OCI-LY7 (cell line): ENCODE measurements at regions not wholly inside any gene's neighbourhood (a gene's known extent, or its start where the extent isn't known, plus 50 kb on each side); places are given as distances from the start of the nearest gene placed in this dataset.

Experiments used
- BruUV-seq: library from RNA; stranded (reverse); fragments of 400-500 nt; replicated peaks from 2 replicates; lab custom pipeline; 2021; lab: Mats Ljungman, UMichigan
- CTCF ChIA-PET: fragments of 300-600 bp; sonication (Branson Sonifier 250); formaldehyde crosslinking; loops from one replicate; lab custom pipeline; 2022; ENCODE audit warnings: antibody characterized with exemption; ENCODE audit not compliant: unreplicated experiment; lab: Charles Lee
- POLR2A ChIA-PET: fragments of 300-600 bp; sonication (Branson Sonifier 250); formaldehyde crosslinking; loops from one replicate; lab custom pipeline; 2022; ENCODE audit warnings: antibody characterized with exemption; lab: Charles Lee
- DNase-seq: peaks from one replicate; pipeline ENCODE4 v3.0.0-alpha.2; 2015; ENCODE audit warnings: low spot score
- H2AFZ ChIP-seq: fragments of 200-600 bp; sonication (generic), shearing (Covaris generic); 2 replicates; pipeline ENCODE4 v1.6.1; 2014; ENCODE audit warnings: mild to moderate bottlenecking, antibody characterized with exemption, low read length, moderate library complexity
- H3K27ac ChIP-seq: fragments of 200-600 bp; sonication (generic); 2 replicates; pipeline ENCODE4 v1.5.1; 2014; ENCODE audit warnings: mixed run types, low read depth, mild to moderate bottlenecking, moderate library complexity, low read length, inconsistent platforms; ENCODE audit not compliant: poor library complexity, severe bottlenecking
- H3K36me3 ChIP-seq: fragments of 200-600 bp; sonication (generic); 2 replicates; pipeline ENCODE4 v1.6.1; 2014; ENCODE audit warnings: mild to moderate bottlenecking, antibody characterized with exemption, low read length, moderate library complexity, mixed read lengths; ENCODE audit not compliant: insufficient read depth
- H3K4me1 ChIP-seq: fragments of 200-600 bp; sonication (generic); 2 replicates; pipeline ENCODE4 v1.5.1; 2014; ENCODE audit warnings: mild to moderate bottlenecking, low read length; ENCODE audit not compliant: insufficient read depth, poor library complexity, severe bottlenecking
- H3K4me2 ChIP-seq: fragments of 200-600 bp; sonication (generic); 2 replicates; pipeline ENCODE4 v1.6.1; 2014; ENCODE audit warnings: mild to moderate bottlenecking, low read length
- H3K4me3 ChIP-seq: fragments of 200-600 bp; sonication (generic); 2 replicates; pipeline ENCODE4 v1.5.1; 2014; ENCODE audit warnings: mild to moderate bottlenecking, low read depth, low read length; ENCODE audit not compliant: poor library complexity, severe bottlenecking
- H3K79me2 ChIP-seq: fragments of 200-600 bp; sonication (generic); 2 replicates; pipeline ENCODE4 v1.6.1; 2016; ENCODE audit warnings: low read depth, mild to moderate bottlenecking, low read length, moderate library complexity, mixed read lengths; ENCODE audit not compliant: insufficient read depth
- H3K9me2 ChIP-seq: fragments of 200-600 bp; sonication (generic); 2 replicates; pipeline ENCODE4 v1.6.1; 2016; ENCODE audit warnings: mild to moderate bottlenecking, low read length, mixed read lengths; ENCODE audit not compliant: insufficient read depth
- H3K9me3 ChIP-seq: fragments of 200-600 bp; sonication (generic); 2 replicates; pipeline ENCODE4 v1.6.1; 2014; ENCODE audit warnings: mild to moderate bottlenecking, mixed run types, low read length, mixed read lengths
- H4K20me1 ChIP-seq: fragments of 200-600 bp; sonication (generic); 2 replicates; pipeline ENCODE4 v1.6.1; 2014; ENCODE audit warnings: mild to moderate bottlenecking, antibody characterized with exemption, low read length, moderate library complexity, mixed read lengths; ENCODE audit not compliant: insufficient read depth
- CTCF ChIP-seq: fragments of 200-600 bp; sonication (generic); conservative IDR thresholded peaks from 2 replicates; pipeline ENCODE4 v1.5.1; 2014; ENCODE audit warnings: mild to moderate bottlenecking, antibody characterized with exemption, low read length, moderate library complexity, mixed read lengths
- EZH2phosphoT487 ChIP-seq: fragments of 200-600 bp; sonication (generic); IDR thresholded peaks from 2 replicates; pipeline ENCODE4 v1.6.1; 2018; ENCODE audit warnings: low read depth, borderline replicate concordance, mild to moderate bottlenecking, mixed run types, antibody characterized with exemption, low read length, moderate library complexity, mixed read lengths
- intact Hi-C: fragments of 100-400 bp; cut with micrococcal nuclease; formaldehyde crosslinking; loops from one replicate; pipeline ENCODE4 v1.10.0; 2022; ENCODE audit not compliant: unreplicated experiment

- H4K20me1 ChIP-seq, result no peaks in the 10 kb centered on the region
- DNase-seq, result no peak
- TF ChIP-seq EZH2phosphoT487 (no peak), CTCF (no peak)
- BruUV-seq, result no TSS peak
- H3K9me3 ChIP-seq, result no peaks in the 10 kb centered on the region
- no peak overlapping the region for H3K4me3 ChIP-seq
- intact Hi-C loops, result no loop called here
- POLR2A ChIA-PET, result interaction anchor here (0.7 to 1.6 kb wide), 6 partner anchors 9 to 281 kb away, joined by 3 to 6 read pairs (median 4); no protein-coding TSS in a partner anchor
- H3K36me3 ChIP-seq, result no peaks in the 10 kb centered on the region
- H3K4me1 ChIP-seq, result no peaks in the 10 kb centered on the region
- CTCF ChIA-PET, result no interaction called here
- H3K27ac ChIP-seq, result no peak overlapping the region
- H2AFZ ChIP-seq, result no peak overlapping the region
- no peaks in the 10 kb centered on the region for H3K79me2 ChIP-seq
- H3K9me2 ChIP-seq, result no peaks in the 10 kb centered on the region
- H3K4me2 ChIP-seq, result no peak overlapping the region
Measured at GRCh38 chr2:144650907-144651306, 131.0 kb upstream of the ZEB2 start.

GRCh38 chr2:144648837-144649465 is 129.0 kb upstream of the ZEB2 start:
- intact Hi-C loops, result no loop called here
- TF ChIP-seq EZH2phosphoT487 (no peak), CTCF (no peak)
- no peaks in the 10 kb centered on the region for H3K36me3 ChIP-seq
- no TSS peak for BruUV-seq
- no peak overlapping the region for H2AFZ ChIP-seq
- H3K4me1 ChIP-seq, result no peaks in the 10 kb centered on the region
- H3K9me2 ChIP-seq, result no peaks in the 10 kb centered on the region
- H3K9me3 ChIP-seq, result no peaks in the 10 kb centered on the region
- H3K4me3 ChIP-seq, result no peak overlapping the region
- no peaks in the 10 kb centered on the region for H4K20me1 ChIP-seq
- no peaks in the 10 kb centered on the region for H3K79me2 ChIP-seq
- H3K27ac ChIP-seq, result no peak overlapping the region
- H3K4me2 ChIP-seq, result no peak overlapping the region
- ChIA-PET POLR2A (interaction anchor here (1.0 to 1.3 kb wide), 2 partner anchors 10 to 218 kb away, joined by 4 to 5 read pairs; no protein-coding TSS in a partner anchor), CTCF (no interaction called here)
- DNase-seq, result no peak

GRCh38 chr2:144645083-144645778 is 125.3 kb upstream of the ZEB2 start:
- ChIA-PET CTCF (no interaction called here), POLR2A (interaction anchor here (0.7 kb wide), 2 partner anchors 31 to 101 kb away, joined by 3 read pairs; no protein-coding TSS in a partner anchor)
- Histone ChIP-seq H3K36me3 (no peaks in the 10 kb centered on the region), H3K9me2 (no peaks in the 10 kb centered on the region), H3K27ac (no peak overlapping the region), H3K9me3 (no peaks in the 10 kb centered on the region), H4K20me1 (no peaks in the 10 kb centered on the region), H3K4me1 (peaks cover 13% of the 10 kb centered on the region), H2AFZ (peak overlapping the region; percentile 13; the same call in 1 of the 2 replicates), H3K4me3 (no peak overlapping the region), H3K4me2 (no peak overlapping the region), H3K79me2 (no peaks in the 10 kb centered on the region)
- intact Hi-C loops, result no loop called here
- no TSS peak for BruUV-seq
- TF ChIP-seq EZH2phosphoT487, result no peak
- no peak for TF ChIP-seq CTCF
- DNase-seq, result no peak
